ENCODE measurements at regions not wholly inside any gene's neighbourhood (a gene's known extent, or its start where the extent isn't known, plus 50 kb on each side); places are given as distances from the start of the nearest gene placed in this dataset.
"Not testable (repeated sequence)": the region's sequence is repeated elsewhere in the genome, so short reads cannot be mapped to it uniquely, and the experiment has no call there.

GRCh38 chr13:65460136-65460535, 1770.0 kb downstream of the PCDH9 start:
- DNase-seq (ENCODE audit: insufficient read length, low spot score) (no peak), FAIRE-seq (no peak)

DNA sequence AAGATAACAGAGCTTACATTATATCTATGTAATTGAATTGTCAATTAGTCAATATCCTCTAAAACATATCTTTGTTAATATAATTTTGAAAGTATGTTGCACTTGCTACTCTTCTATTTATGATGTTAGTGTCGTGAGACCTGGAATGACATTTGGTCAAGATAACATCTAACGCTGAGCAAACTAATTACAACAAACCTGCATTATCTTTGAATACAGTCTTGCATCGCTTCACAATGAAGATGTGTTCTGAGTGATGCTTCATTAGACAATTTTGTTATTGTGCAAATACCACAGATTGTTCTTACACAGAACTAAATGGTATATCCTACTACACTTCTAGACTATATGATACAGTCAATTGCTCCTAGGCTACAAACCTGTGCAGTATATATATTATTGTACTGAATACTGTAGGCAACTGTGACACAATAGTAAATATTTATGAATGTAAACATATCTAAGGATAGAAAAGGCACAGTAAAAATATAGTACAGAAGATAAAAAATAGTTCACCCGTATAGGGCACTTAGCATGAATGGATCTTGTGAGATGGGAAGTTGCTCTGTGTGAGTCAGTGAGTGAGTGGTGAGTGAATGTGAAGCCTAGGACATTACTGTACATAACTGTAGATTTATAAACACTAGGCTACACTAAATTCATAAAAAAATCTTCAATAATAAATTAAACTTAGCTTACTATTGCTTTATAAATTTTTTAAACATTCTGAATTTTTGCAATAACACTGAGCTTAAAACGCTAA, 1773.8 kb downstream of the PCDH9 start:
- DNase-seq (ENCODE audit: insufficient read length, low spot score) (no peak), FAIRE-seq (no peak)

GRCh38 chr13:65454403-65454802, 1775.7 kb downstream of the PCDH9 start:
- FAIRE-seq, result no peak
- no peak for DNase-seq (ENCODE audit: insufficient read length, low spot score)

GRCh38 chr13:65453982-65454381, 1776.2 kb downstream of the PCDH9 start:
- FAIRE-seq (no peak), DNase-seq (ENCODE audit: insufficient read length, low spot score) (no peak)

DNA sequence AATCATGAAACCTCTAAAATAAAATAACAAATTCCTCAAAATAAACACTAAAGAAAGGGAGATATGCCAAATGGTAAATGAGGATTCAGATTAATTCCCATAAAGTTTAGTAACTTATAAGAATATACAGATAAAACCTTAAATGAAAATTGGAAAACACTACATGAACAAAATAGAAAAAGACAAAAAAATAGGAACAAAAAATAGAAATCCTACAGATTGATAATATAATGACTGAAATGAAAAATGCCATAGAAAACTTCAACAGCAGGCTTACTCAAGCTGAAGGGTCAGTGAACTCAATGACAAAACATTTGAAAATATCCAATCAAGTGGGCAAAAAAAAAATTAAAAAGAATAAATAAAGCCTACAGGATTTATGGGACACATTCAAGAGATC, 1784.8 kb downstream of the PCDH9 start:
- DNase-seq (ENCODE audit: insufficient read length, low spot score) (no peak), FAIRE-seq (no peak)

GRCh38 chr13:65435590-65435989, 1794.5 kb downstream of the PCDH9 start:
- DNase-seq (ENCODE audit: insufficient read length, low spot score) (no peak), FAIRE-seq (no peak)

DNA sequence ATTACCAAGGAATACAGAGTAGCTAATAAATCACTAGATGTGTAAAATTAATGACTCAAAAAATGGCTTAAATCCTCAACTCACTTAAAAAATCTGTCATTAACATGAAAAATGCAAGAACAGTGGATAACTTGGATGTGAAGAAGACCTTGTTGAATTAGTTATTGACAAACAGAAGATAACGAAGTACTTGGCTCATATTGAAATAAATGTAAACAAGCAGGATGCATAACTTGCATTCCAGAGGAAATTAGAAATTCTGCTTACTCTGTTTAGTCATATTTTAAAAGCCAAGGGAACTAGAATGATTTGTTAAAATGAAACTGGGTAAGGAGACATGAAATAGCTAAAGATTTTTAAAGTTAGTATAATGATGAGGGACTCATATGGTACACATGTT, 1812.2 kb downstream of the PCDH9 start:
- FAIRE-seq, result no peak

GRCh38 chr13:65416784-65417183, 1813.4 kb downstream of the PCDH9 start:
- FAIRE-seq (no peak), DNase-seq (ENCODE audit: insufficient read length, low spot score) (no peak)

More for the DNA sequence above, 1812.2 kb downstream of the PCDH9 start:
- no peak for DNase-seq (ENCODE audit: insufficient read length, low spot score)

- DNase-seq (ENCODE audit: insufficient read length, low spot score), result no peak
- FAIRE-seq, result no peak
Observed at GRCh38 chr13:65414187-65414586, 1815.9 kb downstream of the PCDH9 start.

DNA sequence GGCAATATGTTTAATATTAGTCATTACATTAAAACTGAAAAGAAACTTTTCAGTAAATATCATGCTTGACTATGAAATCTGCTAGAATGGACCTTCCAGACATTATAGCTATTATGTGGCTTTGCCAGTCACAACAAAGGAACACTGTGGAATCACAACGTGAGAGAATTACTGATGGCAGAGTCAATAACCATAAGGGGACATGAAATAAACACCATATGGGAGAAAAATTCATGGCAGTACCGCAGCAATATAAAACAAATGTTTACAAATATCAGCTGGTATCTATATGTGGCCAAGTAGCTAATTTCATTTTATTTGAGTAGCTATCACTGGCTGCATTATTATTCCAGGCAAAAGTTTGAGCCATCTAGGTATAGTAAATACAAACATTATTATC, 1818.6 kb downstream of the PCDH9 start:
- no peak for DNase-seq (ENCODE audit: insufficient read length, low spot score)
- no peak for FAIRE-seq

- FAIRE-seq, result no peak
- no peak for DNase-seq (ENCODE audit: insufficient read length, low spot score)
Observed at GRCh38 chr13:65410791-65411190, 1819.3 kb downstream of the PCDH9 start.

GRCh38 chr13:65401315-65401714, 1828.8 kb downstream of the PCDH9 start:
- FAIRE-seq (no peak), DNase-seq (ENCODE audit: insufficient read length, low spot score) (no peak)

DNA sequence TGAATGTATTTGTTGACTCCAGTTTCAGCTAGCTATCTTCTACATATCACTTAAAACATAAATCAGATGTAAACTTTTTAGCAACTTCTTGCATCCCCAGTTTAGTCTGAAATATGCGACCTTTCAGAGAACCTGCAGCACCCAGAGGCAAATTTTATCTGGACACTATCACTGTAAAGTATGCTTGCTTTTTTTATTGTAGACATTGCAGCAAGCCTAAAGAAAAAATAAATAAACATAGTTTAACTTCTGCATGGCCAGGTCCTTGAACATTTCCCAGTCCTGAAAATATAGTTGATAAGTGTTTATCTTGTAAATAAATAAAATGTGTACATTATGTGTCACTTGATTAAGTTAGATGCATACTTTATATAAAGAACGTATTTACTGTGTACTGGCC, 1829.4 kb downstream of the PCDH9 start:
- no peak for DNase-seq (ENCODE audit: insufficient read length, low spot score)
- FAIRE-seq, result no peak

GRCh38 chr13:65387743-65388347, 1842.3 kb downstream of the PCDH9 start:
- no peak for DNase-seq (ENCODE audit: insufficient read length, low spot score)
- FAIRE-seq, result no peak

- no peak for DNase-seq (ENCODE audit: insufficient read length, low spot score)
- no peak for FAIRE-seq
Observed at GRCh38 chr13:65378943-65379519, 1851.1 kb downstream of the PCDH9 start.

- DNase-seq (ENCODE audit: insufficient read length, low spot score) (no peak), FAIRE-seq (no peak)
Observed at GRCh38 chr13:65378484-65378883, 1851.7 kb downstream of the PCDH9 start.

DNA sequence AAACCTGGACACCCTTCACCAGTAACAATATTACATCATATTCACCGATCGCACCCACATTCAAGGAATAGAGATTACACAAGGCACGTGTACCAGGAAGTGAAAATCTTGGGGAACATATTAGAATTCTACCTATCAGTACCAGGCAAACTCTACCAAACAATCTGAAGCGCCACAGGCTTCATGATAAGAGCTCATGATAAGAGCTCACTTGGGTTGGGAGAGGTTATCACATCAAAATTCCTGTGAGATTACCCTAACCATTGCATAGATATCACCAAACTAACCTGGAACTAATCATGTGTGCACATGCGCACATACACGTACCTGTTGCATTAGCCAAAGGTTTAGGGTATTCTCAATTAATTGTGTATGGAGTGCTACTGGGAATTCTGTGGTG, 1861.3 kb downstream of the PCDH9 start:
- no peak for DNase-seq (ENCODE audit: insufficient read length, low spot score)
- no peak for FAIRE-seq

DNA sequence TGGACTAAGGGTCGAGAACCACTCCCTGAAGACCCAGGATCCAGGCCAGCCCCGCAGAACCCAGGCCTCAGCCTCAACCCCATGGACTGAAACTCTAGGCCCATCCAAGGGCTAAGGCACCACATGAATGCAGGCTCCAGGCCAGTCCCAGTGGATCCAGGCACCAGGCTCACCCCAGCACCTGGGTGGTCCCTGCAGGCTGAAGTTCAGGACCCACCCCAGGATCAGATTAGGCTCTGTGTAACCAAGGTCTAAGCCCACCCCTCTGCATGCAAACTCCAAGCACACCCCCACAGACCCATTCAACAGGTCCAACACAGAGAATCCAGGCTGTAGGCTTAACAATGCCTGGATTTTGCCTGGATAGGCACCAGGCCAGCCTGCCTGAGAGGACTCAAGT, 1876.2 kb downstream of the PCDH9 start:
- DNase-seq (ENCODE audit: insufficient read length, low spot score) (no peak), FAIRE-seq (no peak)

GRCh38 chr13:65353150-65353549, 1877.0 kb downstream of the PCDH9 start:
- not testable (repeated sequence) for DNase-seq (ENCODE audit: insufficient read length, low spot score); FAIRE-seq

- no peak for DNase-seq (ENCODE audit: insufficient read length, low spot score)
- FAIRE-seq, result no peak
Observed at GRCh38 chr13:65347420-65348030, 1882.6 kb downstream of the PCDH9 start.

DNA sequence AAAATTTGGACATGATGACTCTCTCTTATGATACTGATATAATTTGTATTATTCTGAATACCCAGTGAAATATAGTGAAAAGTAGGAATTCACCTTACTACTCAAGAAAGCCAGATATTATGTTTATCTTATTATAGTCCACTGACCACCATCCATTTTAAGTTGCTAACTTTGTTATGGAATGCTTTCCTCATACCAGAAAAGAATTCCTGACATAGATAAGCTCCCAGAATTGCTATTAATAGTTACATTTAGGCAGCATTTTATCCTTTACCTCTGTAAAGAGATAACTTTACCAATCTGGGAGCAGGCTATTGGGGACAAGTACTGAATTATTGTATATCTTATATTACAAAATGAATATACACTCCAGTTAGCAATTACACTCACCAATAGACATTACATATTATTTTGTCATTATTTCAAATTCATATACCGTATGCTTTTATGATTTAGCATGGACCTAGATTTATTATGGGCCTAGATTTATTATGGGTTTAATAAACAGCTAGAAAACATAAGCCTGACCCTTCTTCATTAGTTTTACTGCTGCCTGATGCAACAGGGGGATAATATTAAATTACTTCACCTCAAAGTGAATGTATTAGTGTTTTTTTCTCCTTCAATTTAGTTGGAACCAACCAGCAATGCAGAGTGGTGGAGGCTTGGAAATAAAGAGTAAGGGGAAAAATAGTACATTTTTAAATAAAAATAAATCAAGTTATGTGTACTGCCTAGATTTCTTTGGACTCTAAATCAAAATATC, 1886.1 kb downstream of the PCDH9 start:
- DNase-seq (ENCODE audit: insufficient read length, low spot score), result no peak
- no peak for FAIRE-seq
